ENCODE measurements at regions not wholly inside any gene's neighbourhood (a gene's known extent, or its start where the extent isn't known, plus 50 kb on each side); places are given as distances from the start of the nearest gene placed in this dataset.

DNA sequence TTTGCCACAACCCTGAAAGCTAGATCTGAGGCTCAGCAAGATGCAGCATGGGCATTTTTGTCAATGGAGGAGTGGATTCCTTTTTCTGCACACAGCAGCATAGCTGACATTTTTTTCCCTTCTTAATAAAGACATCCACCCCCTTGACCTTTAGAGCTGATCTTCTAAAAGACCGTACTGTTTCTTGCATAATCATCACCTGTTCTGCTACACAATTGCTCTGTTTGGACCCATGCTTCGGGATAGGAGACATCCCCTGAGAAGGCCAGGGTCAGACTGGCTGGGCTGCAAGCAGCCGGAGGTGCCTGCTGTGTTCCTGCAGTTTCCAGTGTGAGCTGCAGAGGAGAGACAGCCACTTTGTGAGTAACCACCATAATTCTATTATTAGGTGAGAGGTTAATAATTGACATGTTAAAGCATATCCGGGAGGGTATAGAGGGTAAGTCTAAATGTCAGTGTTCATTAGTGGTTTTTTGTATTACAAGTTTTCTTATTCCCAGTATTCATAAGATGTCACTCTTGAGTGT is 108.5 kb upstream of the C1QTNF9B start:
- Histone ChIP-seq H3K4me1 (ENCODE audit: control insufficient read depth, extremely low read depth, insufficient read depth, low read length) (no peaks in the 10 kb centered on the region), H3K9me3 (ENCODE audit: control insufficient read depth, low read depth, low read length) (no peaks in the 10 kb centered on the region), H4K20me1 (ENCODE audit: control insufficient read depth, extremely low read depth, insufficient read depth, low read length) (no peaks in the 10 kb centered on the region), H3K79me2 (ENCODE audit: control insufficient read depth, insufficient read depth, low read length) (no peaks in the 10 kb centered on the region), H3K9me1 (ENCODE audit: control insufficient read depth, extremely low read depth, insufficient read depth, low read length) (no peaks in the 10 kb centered on the region), H3K36me3 (ENCODE audit: control insufficient read depth in 2 of 2, extremely low read depth in 1 of 2, insufficient read depth in 2 of 2, low read length in 2 of 2) (no peaks in the 10 kb centered on the region), H3K4me2 (ENCODE audit: control insufficient read depth, extremely low read depth, insufficient read depth, low read depth, low read length) (no peak overlapping the region), H3K27me3 (ENCODE audit: control insufficient read depth, extremely low read depth, insufficient read depth, low read length) (no peaks in the 10 kb centered on the region), H2AFZ (ENCODE audit: control insufficient read depth, low read length) (no peak overlapping the region), H3K27ac (ENCODE audit: control insufficient read depth, insufficient read depth, low read length) (no peak overlapping the region), H3K4me3 (ENCODE audit: control insufficient read depth in 2 of 3, extremely low read depth in 1 of 3, insufficient read depth in 2 of 3, low read depth in 1 of 3, low read length in 3 of 3) (no peak overlapping the region), H3K9ac (ENCODE audit: control insufficient read depth, extremely low read depth, insufficient read depth, low read length) (no peak overlapping the region)
- TF ChIP-seq CTCF (optimal IDR thresholded peaks at IDR 0.05 in 1 of 3, IDR thresholded peaks at IDR 0.05 in 1 of 3, conservative IDR thresholded peaks at IDR 0.05 in 1 of 3; ENCODE audit: extremely low read depth in 1 of 3, insufficient read depth in 2 of 3, low read length in 3 of 3) (no peak), EZH2 (IDR thresholded peaks at IDR 0.05; ENCODE audit: low read length) (no peak)
- DNase-seq (ENCODE audit: low read depth, low spot score), result no peak
- dilution Hi-C loops (cut with MboI; ENCODE audit: extremely low pct_ligation_motif_present, low sequenced_read_pairs), result no loop called here
- FAIRE-seq, result no peak

DNA sequence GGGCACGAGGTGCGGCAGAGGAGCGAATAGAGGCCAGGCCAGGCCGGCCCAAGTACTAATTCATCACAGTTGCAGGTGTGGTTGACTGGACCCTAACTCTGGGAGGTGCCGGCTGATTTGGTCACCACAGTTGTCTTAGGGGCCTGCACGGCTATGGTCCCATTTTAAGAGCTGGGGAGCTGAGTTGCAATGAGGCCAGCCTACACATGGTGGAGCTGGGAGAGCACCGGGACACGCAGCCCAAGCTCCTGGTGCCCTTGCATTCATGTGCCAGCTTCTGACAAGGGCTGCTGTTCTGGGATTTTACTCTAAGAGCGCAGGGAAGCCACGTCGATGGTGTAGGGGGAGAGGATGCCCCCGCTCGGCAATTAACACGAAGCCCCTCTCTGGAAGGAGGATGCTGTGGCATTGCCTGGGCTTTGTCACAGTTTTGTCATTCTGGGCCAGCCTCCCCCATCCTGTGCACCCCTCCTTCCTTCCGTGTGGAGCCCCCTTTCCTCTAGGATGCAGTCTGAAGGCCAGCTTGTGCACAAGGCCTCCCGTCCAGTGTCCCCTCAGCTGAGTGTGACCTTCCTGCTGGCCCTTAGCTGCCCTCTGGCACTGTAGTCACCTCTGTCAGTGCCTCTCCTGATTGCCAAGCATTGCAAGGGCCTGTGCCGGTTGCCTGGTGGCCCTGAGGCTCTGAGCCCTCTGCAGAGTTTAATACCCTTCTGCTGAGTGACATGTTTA is 109.4 kb upstream of the C1QTNF9B start:
- FAIRE-seq, result no peak

More for the DNA sequence above, 109.4 kb upstream of the C1QTNF9B start:
- Histone ChIP-seq H3K79me2 (ENCODE audit: control insufficient read depth, insufficient read depth, low read length) (no peaks in the 10 kb centered on the region), H3K9me3 (ENCODE audit: control insufficient read depth, low read depth, low read length) (no peaks in the 10 kb centered on the region), H3K4me1 (ENCODE audit: control insufficient read depth, extremely low read depth, insufficient read depth, low read length) (no peaks in the 10 kb centered on the region), H3K4me2 (ENCODE audit: control insufficient read depth, extremely low read depth, insufficient read depth, low read depth, low read length) (no peak overlapping the region), H3K27ac (ENCODE audit: control insufficient read depth, insufficient read depth, low read length) (no peak overlapping the region), H3K9ac (ENCODE audit: control insufficient read depth, extremely low read depth, insufficient read depth, low read length) (no peak overlapping the region), H3K9me1 (ENCODE audit: control insufficient read depth, extremely low read depth, insufficient read depth, low read length) (no peaks in the 10 kb centered on the region), H4K20me1 (ENCODE audit: control insufficient read depth, extremely low read depth, insufficient read depth, low read length) (no peaks in the 10 kb centered on the region), H3K36me3 (ENCODE audit: control insufficient read depth in 2 of 2, extremely low read depth in 1 of 2, insufficient read depth in 2 of 2, low read length in 2 of 2) (no peaks in the 10 kb centered on the region), H3K27me3 (ENCODE audit: control insufficient read depth, extremely low read depth, insufficient read depth, low read length) (no peaks in the 10 kb centered on the region), H3K4me3 (ENCODE audit: control insufficient read depth in 2 of 3, extremely low read depth in 1 of 3, insufficient read depth in 2 of 3, low read depth in 1 of 3, low read length in 3 of 3) (no peak overlapping the region), H2AFZ (ENCODE audit: control insufficient read depth, low read length) (no peak overlapping the region)
- dilution Hi-C loops (cut with MboI; ENCODE audit: extremely low pct_ligation_motif_present, low sequenced_read_pairs), result no loop called here
- TF ChIP-seq CTCF (optimal IDR thresholded peaks at IDR 0.05 in 1 of 3, IDR thresholded peaks at IDR 0.05 in 1 of 3, conservative IDR thresholded peaks at IDR 0.05 in 1 of 3; ENCODE audit: extremely low read depth in 1 of 3, insufficient read depth in 2 of 3, low read length in 3 of 3) (no peak), EZH2 (IDR thresholded peaks at IDR 0.05; ENCODE audit: low read length) (no peak)
- no peak for DNase-seq (ENCODE audit: low read depth, low spot score)
